Epithelial cell of proximal tubule (primary cell): ENCODE measurements at regions not wholly inside any gene's neighbourhood (a gene's known extent, or its start where the extent isn't known, plus 50 kb on each side); places are given as distances from the start of the nearest gene placed in this dataset.

Experiments used
- DNase-seq: peaks from one replicate; pipeline ENCODE4 v3.0.0-alpha.2; 2011; ENCODE audit warnings: low read depth
- H3K4me3 ChIP-seq: 2 replicates; pipeline ENCODE4 v1.5.1; 2011; ENCODE audit warnings: low read depth, mild to moderate bottlenecking, low read length
- TF ChIP-seq, protein P1 (sequence below): conservative IDR thresholded peaks from 2 replicates; pipeline ENCODE4 v1.5.1; 2012; ENCODE audit warnings: low read depth, mild to moderate bottlenecking, low read length

GRCh38 chr7:52682993-52683392, 352.4 kb upstream of the POM121L12 start:
- H3K4me3 ChIP-seq = no peak overlapping the region
- TF ChIP-seq, protein P1, sequence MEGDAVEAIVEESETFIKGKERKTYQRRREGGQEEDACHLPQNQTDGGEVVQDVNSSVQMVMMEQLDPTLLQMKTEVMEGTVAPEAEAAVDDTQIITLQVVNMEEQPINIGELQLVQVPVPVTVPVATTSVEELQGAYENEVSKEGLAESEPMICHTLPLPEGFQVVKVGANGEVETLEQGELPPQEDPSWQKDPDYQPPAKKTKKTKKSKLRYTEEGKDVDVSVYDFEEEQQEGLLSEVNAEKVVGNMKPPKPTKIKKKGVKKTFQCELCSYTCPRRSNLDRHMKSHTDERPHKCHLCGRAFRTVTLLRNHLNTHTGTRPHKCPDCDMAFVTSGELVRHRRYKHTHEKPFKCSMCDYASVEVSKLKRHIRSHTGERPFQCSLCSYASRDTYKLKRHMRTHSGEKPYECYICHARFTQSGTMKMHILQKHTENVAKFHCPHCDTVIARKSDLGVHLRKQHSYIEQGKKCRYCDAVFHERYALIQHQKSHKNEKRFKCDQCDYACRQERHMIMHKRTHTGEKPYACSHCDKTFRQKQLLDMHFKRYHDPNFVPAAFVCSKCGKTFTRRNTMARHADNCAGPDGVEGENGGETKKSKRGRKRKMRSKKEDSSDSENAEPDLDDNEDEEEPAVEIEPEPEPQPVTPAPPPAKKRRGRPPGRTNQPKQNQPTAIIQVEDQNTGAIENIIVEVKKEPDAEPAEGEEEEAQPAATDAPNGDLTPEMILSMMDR = no peak
- no peak for DNase-seq

- no peak for DNase-seq
- no peak overlapping the region for H3K4me3 ChIP-seq
- TF ChIP-seq, protein P1 = no peak
Measured at GRCh38 chr7:52670608-52671225, 364.7 kb upstream of the POM121L12 start.

- TF ChIP-seq, protein P1 = no peak
- no peak overlapping the region for H3K4me3 ChIP-seq
- no peak for DNase-seq
Measured at GRCh38 chr7:52669031-52669430, 366.4 kb upstream of the POM121L12 start.

GRCh38 chr7:52668435-52668834, 367.0 kb upstream of the POM121L12 start:
- no peak overlapping the region for H3K4me3 ChIP-seq
- no peak for DNase-seq
- TF ChIP-seq, protein P1 = no peak

DNA sequence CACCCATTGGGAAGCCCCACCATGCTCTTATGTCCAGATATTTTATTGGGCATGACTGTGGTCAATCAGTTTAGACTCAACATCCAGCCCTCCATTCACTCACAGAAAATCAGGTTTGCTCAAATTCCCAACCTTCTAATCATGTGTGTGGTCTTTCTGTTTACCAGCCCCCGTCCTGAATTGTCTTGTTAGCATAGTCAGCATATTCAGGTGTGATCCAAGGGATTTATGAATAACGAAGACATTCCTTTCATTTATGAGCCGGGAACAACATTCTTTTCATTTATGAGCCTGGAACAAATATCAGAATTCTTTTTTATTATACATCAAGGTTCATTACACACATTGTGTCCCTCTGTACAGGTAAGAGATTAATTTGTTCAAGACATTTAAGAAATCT, 376.3 kb upstream of the POM121L12 start:
- TF ChIP-seq, protein P1 = no peak
- DNase-seq = no peak
- H3K4me3 ChIP-seq = no peak overlapping the region

DNA sequence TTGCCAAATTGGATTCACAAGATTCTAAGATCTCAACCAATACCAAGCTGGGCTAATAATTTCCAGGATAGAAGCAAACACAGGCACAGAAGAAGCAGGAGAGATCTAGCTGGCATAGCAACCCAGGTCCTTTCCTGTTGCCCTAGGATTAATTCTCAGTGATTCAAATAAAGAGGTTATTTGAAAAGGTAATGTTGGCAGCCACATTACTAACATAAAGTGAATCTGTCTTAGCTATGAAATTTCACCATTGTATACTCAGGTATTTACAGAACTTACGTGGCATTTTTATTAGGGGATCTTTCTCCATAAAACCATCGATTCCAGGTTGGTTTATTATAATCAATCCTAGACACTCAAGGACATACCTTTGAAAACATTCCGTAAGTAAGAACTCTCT, 379.3 kb upstream of the POM121L12 start:
- DNase-seq = no peak
- no peak overlapping the region for H3K4me3 ChIP-seq
- TF ChIP-seq, protein P1 = no peak

GRCh38 chr7:52652621-52653020, 382.8 kb upstream of the POM121L12 start:
- TF ChIP-seq, protein P1 = no peak
- no peak for DNase-seq
- no peak overlapping the region for H3K4me3 ChIP-seq
